ENCODE measurements at regions not wholly inside any gene's neighbourhood (a gene's known extent, or its start where the extent isn't known, plus 50 kb on each side); places are given as distances from the start of the nearest gene placed in this dataset.
"Not testable (repeated sequence)": the region's sequence is repeated elsewhere in the genome, so short reads cannot be mapped to it uniquely, and the experiment has no call there.

DNA sequence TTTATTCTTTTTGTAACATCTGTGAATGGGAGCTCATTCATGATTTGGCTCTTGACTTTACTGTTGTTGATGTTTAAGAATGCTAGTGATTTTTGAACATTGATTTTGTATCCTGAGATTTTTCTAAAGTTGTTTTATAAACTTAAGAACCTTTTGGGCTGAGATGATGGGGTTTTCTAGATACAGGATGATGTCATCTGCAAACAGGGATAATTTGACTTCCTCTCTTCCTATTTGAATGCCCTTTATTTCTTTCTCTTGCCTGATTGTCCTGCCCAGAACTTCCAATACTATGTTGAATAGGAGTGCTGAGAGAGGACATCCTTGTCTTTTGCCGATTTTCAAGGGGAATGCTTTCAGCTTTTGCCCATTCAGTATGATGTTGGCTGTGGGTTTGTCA, 445.1 kb upstream of the CFAP20DC start:
- DNase-seq, result not testable (repeated sequence)

GRCh38 chr3:59486520-59486919, 436.7 kb upstream of the CFAP20DC start:
- no peak for DNase-seq

GRCh38 chr3:59483191-59483590, 433.4 kb upstream of the CFAP20DC start:
- no peak for DNase-seq

DNA sequence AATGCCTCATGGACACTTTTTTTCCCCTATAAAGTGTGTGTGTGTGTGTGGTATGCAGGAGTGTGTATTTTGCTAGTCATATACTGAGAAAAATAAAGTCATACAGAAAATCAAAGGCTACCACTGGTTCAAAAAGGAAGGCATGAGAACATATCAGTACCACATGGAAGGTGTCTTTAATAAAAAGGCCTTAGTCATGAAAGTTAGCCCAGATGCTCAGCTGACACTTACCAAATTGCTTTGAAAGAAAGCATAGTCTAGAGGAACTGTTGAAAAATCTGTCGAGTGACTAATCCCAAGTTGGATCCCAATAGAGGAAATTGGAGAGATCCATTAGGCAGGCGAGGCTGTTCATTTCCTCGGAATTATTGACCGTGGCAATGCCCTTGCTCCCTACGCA, 432.9 kb upstream of the CFAP20DC start:
- no peak for DNase-seq

GRCh38 chr3:59481776-59482400, 432.1 kb upstream of the CFAP20DC start:
- no peak for DNase-seq

GRCh38 chr3:59480486-59480995, 430.7 kb upstream of the CFAP20DC start:
- DNase-seq, result no peak

DNA sequence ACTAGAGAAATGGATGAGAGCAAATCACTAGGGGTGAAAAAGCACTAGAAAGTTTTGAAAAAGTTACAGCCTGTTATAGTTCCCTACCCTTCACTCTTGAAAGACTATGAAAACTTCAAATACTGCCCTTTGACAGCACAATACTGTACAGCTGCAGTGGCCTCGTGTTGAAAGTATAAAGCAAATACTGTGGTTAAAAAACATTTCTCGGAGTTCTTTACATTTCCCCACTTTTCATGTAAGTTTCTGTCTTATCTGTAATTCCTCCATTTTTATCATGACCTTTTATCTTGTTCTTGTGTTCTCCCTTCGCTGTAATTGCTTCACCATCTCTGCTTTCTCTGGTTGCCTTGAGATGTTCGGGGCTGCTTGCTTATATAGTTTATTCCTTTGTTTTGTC, 423.8 kb upstream of the CFAP20DC start:
- DNase-seq, result no peak

- DNase-seq, result no peak
Measured at GRCh38 chr3:59472541-59472940, 422.7 kb upstream of the CFAP20DC start.

DNA sequence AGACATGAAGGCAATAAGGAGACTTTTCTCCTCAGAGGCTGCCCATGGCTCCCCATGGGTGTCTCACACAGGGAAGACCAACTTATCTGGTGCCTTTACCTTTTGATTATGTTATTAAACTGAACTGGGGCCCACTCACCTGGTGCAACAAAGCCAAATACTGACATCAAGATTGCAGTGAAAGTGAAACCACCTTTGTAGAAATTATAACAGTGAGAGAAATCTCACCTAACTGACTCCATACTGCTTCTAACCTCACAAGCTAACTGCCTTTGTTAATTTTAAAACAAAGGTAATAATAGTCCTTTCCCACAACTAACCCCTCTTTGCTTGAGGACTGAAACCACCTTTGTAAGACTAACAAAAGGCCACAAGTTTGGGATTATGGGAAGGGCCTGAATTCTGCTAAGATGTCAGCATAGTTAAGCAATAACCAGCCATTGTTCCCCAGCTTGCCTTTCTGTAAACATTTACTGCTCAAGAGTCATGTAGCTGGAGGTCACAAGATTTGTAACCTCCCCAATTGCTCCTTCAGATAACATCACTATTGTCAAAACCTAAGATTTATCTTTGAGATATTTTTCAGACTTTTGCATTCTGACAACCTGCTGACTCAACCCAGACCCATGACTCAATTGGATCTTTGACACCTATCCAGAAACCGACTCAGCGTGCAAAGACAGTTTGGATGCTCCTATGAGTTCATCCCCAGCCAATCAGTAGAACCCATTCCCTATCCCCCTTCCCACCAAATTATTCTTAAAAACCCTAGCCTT, 420.3 kb upstream of the CFAP20DC start:
- DNase-seq, result no peak

- no peak for DNase-seq
Measured at GRCh38 chr3:59467476-59467875, 417.7 kb upstream of the CFAP20DC start.

- no peak for DNase-seq
Measured at GRCh38 chr3:59464187-59464586, 414.4 kb upstream of the CFAP20DC start.

DNA sequence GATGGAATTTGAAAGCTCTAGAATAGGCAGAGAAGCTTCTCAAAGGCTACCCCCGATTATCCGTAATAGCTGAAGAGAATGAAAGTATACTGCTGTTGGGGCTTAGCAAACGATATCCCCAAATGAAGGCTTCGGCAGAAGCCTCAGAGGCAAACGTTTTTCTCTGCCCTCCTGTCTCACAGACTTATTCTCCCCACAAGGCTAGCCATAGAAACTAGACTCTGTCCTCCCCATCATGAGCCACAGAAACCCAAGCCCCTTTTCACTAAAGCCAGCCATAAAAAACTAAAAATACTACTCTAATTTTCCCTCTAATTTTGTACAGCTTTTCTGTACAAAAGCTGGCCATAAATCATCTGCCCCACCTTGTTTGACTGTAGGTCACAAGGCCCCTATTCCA, 413.4 kb upstream of the CFAP20DC start:
- DNase-seq, result no peak

DNA sequence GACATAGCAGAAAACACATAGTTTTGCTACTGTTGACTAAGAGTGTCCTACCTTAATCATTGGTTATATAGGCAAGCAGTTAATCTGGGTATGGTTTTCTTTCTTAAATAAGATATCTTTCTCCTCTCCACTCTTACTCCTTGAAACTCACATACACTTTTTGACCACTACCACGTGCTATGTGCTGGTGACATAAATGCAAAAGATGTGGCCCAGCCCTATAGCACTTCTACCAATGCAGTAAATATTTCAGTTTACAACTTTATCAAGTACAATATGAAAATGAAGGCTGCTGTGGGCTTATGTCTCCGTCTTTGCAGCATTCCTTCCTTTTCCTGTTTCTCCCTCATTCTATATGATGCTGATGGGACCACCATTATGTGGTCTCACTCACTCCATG, 410.2 kb upstream of the CFAP20DC start:
- no peak for DNase-seq

- no peak for DNase-seq
Measured at GRCh38 chr3:59456852-59457485, 407.1 kb upstream of the CFAP20DC start.

GRCh38 chr3:59451800-59452746, 402.2 kb upstream of the CFAP20DC start:
- DNase-seq, result no peak

GRCh38 chr3:59450946-59451763, 401.3 kb upstream of the CFAP20DC start:
- DNase-seq, result peak; percentile 15

GRCh38 chr3:59450437-59450836, 400.6 kb upstream of the CFAP20DC start:
- DNase-seq, result no peak

- DNase-seq, result no peak
Measured at GRCh38 chr3:59446775-59447465, 397.1 kb upstream of the CFAP20DC start.

DNA sequence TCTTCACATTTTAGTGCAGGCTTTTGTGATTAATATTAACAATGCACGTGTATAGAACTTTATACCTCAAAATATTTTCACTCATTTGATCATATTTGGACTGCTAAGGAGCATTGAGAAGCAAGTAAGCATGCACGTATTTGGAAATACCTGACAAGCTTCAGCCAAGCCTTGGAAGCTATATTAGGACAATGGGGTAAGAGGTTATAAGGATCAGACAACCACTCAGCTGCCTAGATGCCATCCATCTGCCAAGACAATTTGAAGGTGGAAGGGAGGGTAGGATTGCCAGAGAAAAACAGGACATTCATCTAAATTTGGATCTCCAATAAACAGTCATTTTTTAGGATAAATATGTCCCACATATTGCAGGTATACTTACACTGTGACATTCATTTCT, 394.9 kb upstream of the CFAP20DC start:
- no peak for DNase-seq

DNA sequence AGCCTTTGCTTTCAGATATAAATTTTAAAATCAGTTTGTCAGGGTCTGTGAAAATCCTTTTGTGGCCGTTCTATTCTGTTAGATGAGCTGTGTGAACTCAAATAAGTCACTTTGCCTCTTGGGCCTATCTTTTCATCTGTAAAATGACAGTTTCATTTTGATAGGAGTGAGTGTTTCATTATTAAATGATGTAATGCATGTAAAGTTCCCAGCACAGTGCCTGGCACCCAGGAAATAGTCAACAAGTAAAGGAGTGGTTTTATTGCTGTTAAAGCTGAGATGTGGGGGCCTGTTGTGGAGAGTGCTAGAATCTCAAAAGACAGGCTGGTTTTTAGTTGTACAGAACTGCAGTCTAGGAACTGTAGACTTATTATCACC, 394.5 kb upstream of the CFAP20DC start:
- DNase-seq, result no peak

DNA sequence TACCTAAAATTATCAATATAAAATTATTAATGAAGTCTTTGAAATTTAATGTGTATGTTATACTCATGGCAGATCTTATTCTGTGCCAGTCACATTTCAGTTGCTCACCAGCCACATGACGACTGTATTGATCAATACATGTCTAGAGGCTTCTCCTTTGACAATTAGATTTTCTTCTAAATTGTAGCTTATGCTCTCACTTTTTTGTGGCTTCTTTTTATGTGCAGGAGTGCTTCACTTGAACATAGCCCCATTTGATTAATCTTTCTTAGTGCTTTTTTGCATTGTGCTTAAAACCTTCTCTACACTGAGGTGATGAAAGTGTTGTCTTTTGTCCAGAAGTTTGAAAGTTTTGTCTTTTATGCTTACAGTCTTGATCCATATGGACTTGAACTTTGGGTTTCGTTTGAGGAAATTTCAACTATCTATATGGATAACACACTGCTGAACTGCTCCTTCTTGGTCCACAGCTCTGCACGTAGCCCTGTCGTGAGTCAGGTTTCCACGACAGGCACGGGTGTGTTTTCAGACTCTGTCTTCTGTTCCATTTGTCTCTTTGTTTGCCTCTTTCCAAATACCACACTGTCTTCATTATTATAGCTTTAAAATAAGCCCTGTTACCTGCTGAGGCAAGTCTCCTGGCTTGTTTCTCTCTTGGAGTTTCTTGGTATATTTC, 393.9 kb upstream of the CFAP20DC start:
- DNase-seq, result no peak
